HUES6 (cell line): ENCODE measurements at regions not wholly inside any gene's neighbourhood (a gene's known extent, or its start where the extent isn't known, plus 50 kb on each side); places are given as distances from the start of the nearest gene placed in this dataset.
"Not testable (repeated sequence)": the region's sequence is repeated elsewhere in the genome, so short reads cannot be mapped to it uniquely, and the experiment has no call there.

Source experiments
- H3K27ac ChIP-seq: 2 replicates; pipeline ENCODE4 v1.7.0; 2013; ENCODE audit warnings: low read depth, mild to moderate bottlenecking, low read length, inconsistent platforms
- H3K27me3 ChIP-seq: 2 replicates; pipeline ENCODE4 v1.6.1; 2013; ENCODE audit warnings: low read length; ENCODE audit not compliant: control insufficient read depth, insufficient read depth
- H3K36me3 ChIP-seq: 2 replicates; pipeline ENCODE4 v1.6.1; 2013; ENCODE audit warnings: low read length; ENCODE audit not compliant: control insufficient read depth, insufficient read depth
- H3K4me1 ChIP-seq: 2 replicates; pipeline ENCODE4 v1.6.1; 2013; ENCODE audit warnings: low read length; ENCODE audit not compliant: control insufficient read depth, insufficient read depth
- H3K4me3 ChIP-seq: 2 replicates; pipeline ENCODE4 v1.5.1; 2013; ENCODE audit warnings: low read depth, low read length
- H3K9ac ChIP-seq: one replicate; pipeline ENCODE4 v1.6.1; 2013; ENCODE audit warnings: mild to moderate bottlenecking, low read length
- H3K9me3 ChIP-seq: 2 replicates; pipeline ENCODE4 v1.6.1; 2013; ENCODE audit warnings: low read depth, low read length; ENCODE audit not compliant: control insufficient read depth, insufficient read depth

GRCh38 chr20:17891131-17891530 is 77.5 kb downstream of the SNX5 start:
- H3K9me3 ChIP-seq: peaks cover 34% of the 10 kb centered on the region
- not testable (repeated sequence) for H3K36me3 ChIP-seq, H3K4me3 ChIP-seq

DNA sequence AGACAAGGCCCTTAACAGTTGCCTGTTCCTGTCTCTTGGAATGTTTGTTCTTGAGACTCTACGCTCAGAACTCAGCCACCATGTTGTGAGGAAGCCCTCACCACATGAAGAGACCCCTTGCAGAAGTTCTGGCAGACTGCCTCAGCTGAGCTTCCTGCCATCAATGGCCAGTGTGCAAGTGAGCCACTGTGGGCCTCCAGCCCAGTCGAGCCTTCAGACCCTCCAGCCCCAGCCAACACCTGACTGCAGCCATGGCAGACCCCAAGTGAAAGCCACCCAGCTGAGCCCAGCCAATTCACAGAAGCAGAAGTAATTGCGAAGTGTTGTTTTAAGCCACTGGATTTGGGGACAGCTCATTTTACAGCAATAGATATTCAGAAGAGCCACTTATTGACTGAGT is 78.3 kb downstream of the SNX5 start:
- Histone ChIP-seq H3K27ac (no peak overlapping the region), H3K9ac (no peak overlapping the region), H3K4me1 (peaks cover 6% of the 10 kb centered on the region; the same call in 1 of the 2 replicates), H3K4me3 (no peak overlapping the region), H3K36me3 (no peaks in the 10 kb centered on the region), H3K9me3 (peaks cover 34% of the 10 kb centered on the region), H3K27me3 (no peaks in the 10 kb centered on the region)

More at GRCh38 chr20:17891131-17891530, 77.5 kb downstream of the SNX5 start:
- H3K9ac ChIP-seq, H3K27me3 ChIP-seq, H3K27ac ChIP-seq: not testable (repeated sequence)
- H3K4me1 ChIP-seq: peaks cover 14% of the 10 kb centered on the region

DNA sequence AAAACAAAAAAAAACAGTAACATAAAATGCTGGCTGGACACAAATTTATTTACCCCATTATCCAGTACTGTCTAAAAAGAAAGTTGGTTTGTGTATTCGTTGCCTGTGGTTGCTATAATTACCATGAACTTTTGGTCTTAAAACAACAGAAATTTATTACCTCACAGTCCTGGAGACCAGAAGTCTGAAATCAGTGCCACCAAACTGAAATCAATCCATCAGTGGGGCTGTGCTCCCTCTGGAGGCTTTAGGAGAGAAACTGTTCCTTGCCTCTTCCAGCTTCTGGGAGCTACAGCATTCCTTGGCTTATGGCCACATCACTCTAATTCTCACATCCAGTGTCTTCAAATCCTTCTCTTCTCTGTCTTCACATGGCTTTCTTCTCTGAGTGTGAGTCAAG is 79.4 kb downstream of the SNX5 start:
- H3K27me3 ChIP-seq: no peaks in the 10 kb centered on the region
- no peak overlapping the region for H3K4me3 ChIP-seq
- H3K4me1 ChIP-seq: no peaks in the 10 kb centered on the region
- H3K36me3 ChIP-seq: no peaks in the 10 kb centered on the region
- no peak overlapping the region for H3K27ac ChIP-seq
- H3K9ac ChIP-seq: no peak overlapping the region
- peaks cover 34% of the 10 kb centered on the region for H3K9me3 ChIP-seq

- no peak overlapping the region for H3K27ac ChIP-seq
- H3K9ac ChIP-seq: no peak overlapping the region
- H3K4me3 ChIP-seq: no peak overlapping the region
- H3K36me3 ChIP-seq: no peaks in the 10 kb centered on the region
- H3K27me3 ChIP-seq: no peaks in the 10 kb centered on the region
- peaks cover 27% of the 10 kb centered on the region for H3K9me3 ChIP-seq
- H3K4me1 ChIP-seq: peaks cover 9% of the 10 kb centered on the region
Measured at GRCh38 chr20:17888044-17888443, 80.5 kb downstream of the SNX5 start.

DNA sequence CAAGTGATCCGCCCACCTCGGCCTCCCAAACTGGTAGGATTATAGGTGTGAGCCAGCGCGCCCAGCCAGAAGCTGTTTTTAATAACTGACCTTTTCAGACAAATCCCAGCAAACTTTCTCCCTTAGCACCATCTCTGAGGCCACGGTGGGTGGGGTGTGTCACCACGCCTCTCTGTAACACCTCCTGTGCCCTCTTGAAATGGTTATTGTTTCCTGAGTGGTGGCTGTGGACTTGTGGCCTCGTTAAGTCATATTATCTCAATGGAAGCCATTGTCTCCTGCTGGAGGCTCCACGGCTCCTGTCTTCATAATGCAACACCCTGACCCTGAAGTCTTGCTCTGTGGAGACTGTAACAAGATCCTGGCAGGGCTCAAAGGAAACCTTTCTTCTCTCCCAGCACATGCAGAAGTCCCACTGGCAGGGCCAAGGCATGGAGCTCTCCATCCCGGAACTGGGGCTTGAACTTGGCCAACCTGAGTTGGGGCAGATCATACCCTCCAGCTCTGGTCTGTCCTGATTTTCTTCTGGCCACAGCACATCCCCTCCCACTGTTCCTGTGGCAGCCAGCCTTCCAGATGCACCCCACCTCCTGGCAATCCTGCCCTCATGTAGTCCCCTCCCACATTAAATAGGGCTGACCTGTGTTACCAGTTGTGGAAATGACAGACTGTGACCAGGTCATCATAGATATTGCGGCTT is 81.1 kb downstream of the SNX5 start:
- H3K27ac ChIP-seq: no peak overlapping the region
- peaks cover 27% of the 10 kb centered on the region for H3K9me3 ChIP-seq
- peaks cover 13% of the 10 kb centered on the region for H3K4me1 ChIP-seq
- H3K36me3 ChIP-seq: no peaks in the 10 kb centered on the region
- no peaks in the 10 kb centered on the region for H3K27me3 ChIP-seq
- no peak overlapping the region for H3K4me3 ChIP-seq
- no peak overlapping the region for H3K9ac ChIP-seq

DNA sequence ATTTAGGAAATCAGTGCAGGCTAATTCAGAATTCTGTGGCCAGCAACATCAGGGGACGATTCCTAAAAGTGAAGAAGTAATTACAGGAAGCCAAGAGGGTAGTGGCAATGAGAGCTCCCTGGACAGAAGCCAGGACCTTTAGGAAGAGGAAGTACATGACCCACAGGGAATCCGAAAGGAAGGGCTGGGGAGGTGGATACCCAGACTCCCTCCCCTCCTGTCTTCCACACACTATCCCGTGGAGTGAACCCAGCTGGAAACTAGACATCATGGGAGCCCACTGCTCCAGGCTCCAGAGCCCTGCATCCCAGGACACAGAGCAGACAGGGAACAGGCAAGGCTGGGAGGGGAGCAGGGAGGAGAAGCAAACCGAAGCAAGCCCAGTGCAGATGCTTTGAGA is 83.0 kb downstream of the SNX5 start:
- Histone ChIP-seq H3K36me3 (no peaks in the 10 kb centered on the region), H3K27me3 (no peaks in the 10 kb centered on the region), H3K9ac (no peak overlapping the region), H3K4me1 (peaks cover 21% of the 10 kb centered on the region), H3K27ac (no peak overlapping the region), H3K4me3 (no peak overlapping the region), H3K9me3 (peaks cover 21% of the 10 kb centered on the region)

GRCh38 chr20:17885076-17885475 is 83.5 kb downstream of the SNX5 start:
- H3K4me1 ChIP-seq: peaks cover 21% of the 10 kb centered on the region
- peaks cover 16% of the 10 kb centered on the region for H3K9me3 ChIP-seq

DNA sequence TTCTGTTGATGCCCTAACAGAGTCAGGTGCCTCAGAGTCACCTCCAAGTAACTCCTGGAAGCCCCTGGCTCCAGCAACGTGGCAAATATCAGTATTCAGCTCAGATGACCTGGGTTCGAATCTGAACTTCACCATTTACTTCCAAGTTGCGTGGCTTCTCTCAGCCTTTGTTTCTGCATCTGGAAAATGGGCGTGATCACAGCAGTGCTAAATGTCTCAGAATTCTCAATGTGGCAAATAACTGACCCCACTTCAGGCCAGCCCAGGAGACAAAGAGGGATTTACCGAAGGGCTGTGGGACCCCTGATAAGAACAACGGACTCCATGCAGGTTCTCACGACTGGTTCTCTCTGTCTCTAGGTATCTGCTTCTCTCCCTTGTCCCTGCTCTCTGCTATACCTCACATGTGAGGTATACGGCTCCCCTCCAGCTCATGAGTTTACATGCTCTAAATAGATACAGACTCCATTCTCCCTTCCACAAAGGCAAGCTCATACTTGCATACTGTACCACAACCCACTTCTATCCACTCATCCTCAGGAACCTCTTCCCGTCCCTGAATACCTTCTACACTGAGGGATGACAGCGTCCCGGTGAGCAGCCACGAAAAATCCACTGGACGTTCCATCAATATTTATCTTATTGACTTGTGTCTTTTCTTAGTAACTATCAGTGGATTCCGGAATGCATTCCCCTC is 84.1 kb downstream of the SNX5 start:
- no peak overlapping the region for H3K27ac ChIP-seq
- H3K4me3 ChIP-seq: no peak overlapping the region
- no peaks in the 10 kb centered on the region for H3K36me3 ChIP-seq
- H3K9me3 ChIP-seq: peaks cover 10% of the 10 kb centered on the region
- peaks cover 21% of the 10 kb centered on the region for H3K4me1 ChIP-seq
- H3K9ac ChIP-seq: no peak overlapping the region
- no peaks in the 10 kb centered on the region for H3K27me3 ChIP-seq

More at GRCh38 chr20:17885076-17885475, 83.5 kb downstream of the SNX5 start:
- Histone ChIP-seq H3K27me3 (no peaks in the 10 kb centered on the region), H3K9ac (no peak overlapping the region), H3K36me3 (no peaks in the 10 kb centered on the region), H3K27ac (no peak overlapping the region), H3K4me3 (no peak overlapping the region)

DNA sequence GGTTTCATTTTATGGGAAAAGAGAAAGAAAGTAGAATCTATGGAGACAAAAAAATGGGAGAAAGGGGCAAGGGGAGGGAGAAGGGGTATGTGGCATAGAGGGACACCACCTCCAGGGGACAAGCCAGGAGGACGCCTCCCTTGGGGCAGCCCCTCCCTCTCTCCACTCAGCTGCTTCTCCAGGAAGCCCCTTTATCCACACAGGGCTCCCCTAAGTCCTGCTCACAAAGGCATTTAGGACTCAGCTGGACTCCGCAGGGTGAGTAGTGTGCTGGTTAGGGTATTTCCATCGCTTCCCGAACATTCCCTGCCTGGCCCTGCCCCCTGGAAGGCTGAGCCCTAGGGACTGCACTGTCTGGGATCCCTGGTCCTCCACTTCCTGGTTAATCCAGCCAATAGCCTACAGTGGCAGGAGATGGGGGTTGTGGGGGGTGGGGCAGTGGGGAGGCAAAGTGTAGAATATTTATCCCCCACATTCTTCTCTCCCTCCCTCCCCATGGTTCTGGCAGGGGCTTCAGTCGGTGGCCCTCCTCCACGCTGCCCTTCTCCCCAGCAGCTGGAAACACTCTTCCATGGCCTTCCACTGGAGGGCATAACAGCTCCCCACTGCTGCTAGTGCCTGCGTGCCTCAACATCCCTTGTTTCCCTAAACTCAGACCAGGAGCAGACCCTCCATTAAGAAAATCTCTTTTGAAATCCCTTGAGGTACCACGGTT is 84.8 kb downstream of the SNX5 start:
- peaks cover 4% of the 10 kb centered on the region; the same call in 1 of the 2 replicates for H3K9me3 ChIP-seq
- H3K4me3 ChIP-seq: no peak overlapping the region
- no peaks in the 10 kb centered on the region for H3K27me3 ChIP-seq
- no peak overlapping the region for H3K9ac ChIP-seq
- no peak overlapping the region for H3K27ac ChIP-seq
- no peaks in the 10 kb centered on the region for H3K36me3 ChIP-seq
- peaks cover 21% of the 10 kb centered on the region for H3K4me1 ChIP-seq

GRCh38 chr20:17882834-17883591 is 85.6 kb downstream of the SNX5 start:
- no peak overlapping the region for H3K4me3 ChIP-seq
- H3K9me3 ChIP-seq: no peaks in the 10 kb centered on the region
- no peak overlapping the region for H3K27ac ChIP-seq
- H3K27me3 ChIP-seq: no peaks in the 10 kb centered on the region
- H3K9ac ChIP-seq: no peak overlapping the region
- no peaks in the 10 kb centered on the region for H3K36me3 ChIP-seq
- peaks cover 21% of the 10 kb centered on the region for H3K4me1 ChIP-seq
